NCI-H446 (cell line): ENCODE measurements at regions not wholly inside any gene's neighbourhood (a gene's known extent, or its start where the extent isn't known, plus 50 kb on each side); places are given as distances from the start of the nearest gene placed in this dataset.
A peak's percentile ranks its signal among the peaks of the same experiment; 100 is the strongest.

Experiments
- DNase-seq, 2 experiments: peaks; one replicate each; lab custom pipeline; 2025; lab: John Stamatoyannopoulos, UW

GRCh38 chr2:71812736-71813135 is 334.9 kb downstream of the CYP26B1 start:
- no peak for DNase-seq

- no peak for DNase-seq
Observed at GRCh38 chr2:71811726-71812125, 335.9 kb downstream of the CYP26B1 start.

GRCh38 chr2:71811157-71811556 is 336.5 kb downstream of the CYP26B1 start:
- no peak for DNase-seq

GRCh38 chr2:71807581-71808451 is 339.8 kb downstream of the CYP26B1 start:
- no peak for DNase-seq

GRCh38 chr2:71806432-71806831 is 341.2 kb downstream of the CYP26B1 start:
- no peak for DNase-seq

GRCh38 chr2:71804281-71804751 is 343.3 kb downstream of the CYP26B1 start:
- no peak for DNase-seq

GRCh38 chr2:71803398-71803797 is 344.3 kb downstream of the CYP26B1 start:
- DNase-seq: no peak

- DNase-seq: no peak
Observed at GRCh38 chr2:71802556-71802955, 345.1 kb downstream of the CYP26B1 start.

- peak; percentile 66 to 88 for DNase-seq
Observed at GRCh38 chr2:71801969-71802368, 345.7 kb downstream of the CYP26B1 start.

GRCh38 chr2:71801556-71801955 is 346.1 kb downstream of the CYP26B1 start:
- peak in 1 of 2 experiments; percentile 42 for DNase-seq

GRCh38 chr2:71800851-71801250 is 346.8 kb downstream of the CYP26B1 start:
- DNase-seq: no peak

- peak in 1 of 2 experiments; percentile 70 for DNase-seq
Observed at GRCh38 chr2:71800106-71800809, 346.9 kb downstream of the DYSF start.

- DNase-seq: no peak
Observed at GRCh38 chr2:71799013-71799575, 345.7 kb downstream of the DYSF start.

GRCh38 chr2:71798266-71799012 is 345.1 kb downstream of the DYSF start:
- DNase-seq: peak in 1 of 2 experiments; percentile 30

- DNase-seq: peak in 1 of 2 experiments; percentile 26
Observed at GRCh38 chr2:71797035-71797810, 343.9 kb downstream of the DYSF start.

GRCh38 chr2:71796174-71796593 is 342.8 kb downstream of the DYSF start:
- no peak for DNase-seq

- no peak for DNase-seq
Observed at GRCh38 chr2:71795486-71795885, 342.1 kb downstream of the DYSF start.

GRCh38 chr2:71794611-71795010 is 341.2 kb downstream of the DYSF start:
- DNase-seq: no peak

GRCh38 chr2:71793926-71794325 is 340.6 kb downstream of the DYSF start:
- no peak for DNase-seq

GRCh38 chr2:71792926-71793761 is 339.8 kb downstream of the DYSF start:
- DNase-seq: no peak
